CD4-positive, alpha-beta T cell treated with Interleukin-6 for 4 hours (primary cell): ENCODE measurements at regions not wholly inside any gene's neighbourhood (a gene's known extent, or its start where the extent isn't known, plus 50 kb on each side); places are given as distances from the start of the nearest gene placed in this dataset.

Experiments used
- DNase-seq: peaks from one replicate; pipeline ENCODE4 v3.0.0-alpha.2; 2020; ENCODE audit warnings: mixed read lengths

- no peak for DNase-seq
Measured at GRCh38 chr15:67992411-67992810, 61.7 kb upstream of the PIAS1 start.

DNA sequence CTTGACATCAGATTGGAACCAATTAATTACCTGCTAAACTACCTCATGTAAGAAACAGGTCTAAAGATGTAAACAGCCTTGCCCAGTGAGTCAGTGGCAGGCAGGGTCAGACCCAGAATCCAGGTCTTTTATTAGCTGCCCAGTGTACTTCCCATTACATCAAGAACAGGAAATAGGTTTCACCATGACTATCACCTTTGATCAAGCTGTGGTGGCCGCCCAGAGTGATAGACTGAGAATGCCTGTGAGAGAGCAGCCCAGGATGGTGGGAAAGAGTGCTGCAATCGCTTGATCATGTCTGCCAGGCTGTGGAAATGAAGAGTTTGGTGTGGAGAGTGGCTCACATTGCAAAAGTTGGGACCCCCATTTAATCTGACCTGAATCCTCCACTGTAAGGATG, 61.3 kb upstream of the PIAS1 start:
- DNase-seq, result no peak

DNA sequence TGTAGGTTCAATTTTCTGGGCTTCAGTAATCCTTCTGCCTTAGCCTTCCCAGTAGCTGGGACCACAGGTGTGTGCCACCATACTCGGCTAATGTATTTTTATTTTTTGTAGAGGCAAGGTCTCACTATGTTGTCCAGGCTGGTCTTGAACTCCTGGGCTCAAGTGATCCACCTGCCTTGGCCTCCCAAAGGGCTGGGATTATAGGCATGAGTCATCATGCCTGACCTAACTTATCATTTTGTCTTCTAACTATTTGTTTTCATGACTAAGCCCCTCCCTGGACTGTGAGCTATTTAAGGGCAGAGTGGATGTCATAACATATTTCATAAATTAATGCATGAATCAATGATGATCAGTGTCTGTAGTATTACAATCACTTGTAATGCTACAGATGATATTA, 56.1 kb upstream of the PIAS1 start:
- no peak for DNase-seq

- no peak for DNase-seq
Measured at GRCh38 chr15:67998599-67999133, 55.4 kb upstream of the PIAS1 start.

DNA sequence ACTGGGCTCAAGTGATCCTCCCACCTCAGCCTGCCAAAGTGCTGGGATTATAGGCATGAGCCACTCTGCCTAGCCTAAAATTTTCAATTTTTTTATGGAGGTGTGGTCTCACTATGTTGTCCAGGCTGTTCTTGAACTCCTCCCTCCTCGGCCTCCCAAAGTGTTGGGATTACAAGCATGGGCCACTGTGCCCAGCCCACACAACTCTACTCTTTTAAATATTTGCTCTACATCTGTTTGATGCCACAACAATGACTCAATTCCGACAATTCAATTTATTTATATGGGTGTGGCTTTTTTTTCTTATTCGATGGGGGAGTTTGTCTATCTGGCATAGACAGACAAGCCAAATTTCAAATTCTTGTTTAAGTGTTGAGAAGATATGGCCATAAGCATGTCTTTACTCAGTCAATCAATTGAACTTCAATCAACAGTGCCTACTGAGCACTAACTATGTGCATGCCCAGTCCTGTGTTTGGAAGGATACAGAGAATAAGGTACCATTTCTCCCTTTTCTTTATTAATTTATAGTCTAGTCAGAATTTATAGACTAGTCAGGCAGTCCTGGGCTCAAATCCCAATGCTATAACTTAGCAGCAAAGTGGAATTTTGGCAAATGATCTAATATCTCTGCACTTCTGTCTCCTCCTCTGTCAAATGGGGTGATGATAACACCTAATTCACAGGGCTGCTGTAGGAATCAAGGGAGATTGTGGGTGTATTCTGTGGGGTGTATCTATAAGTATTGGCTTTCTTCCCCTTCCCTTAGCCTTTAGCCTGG, 54.6 kb upstream of the PIAS1 start:
- DNase-seq, result no peak

DNA sequence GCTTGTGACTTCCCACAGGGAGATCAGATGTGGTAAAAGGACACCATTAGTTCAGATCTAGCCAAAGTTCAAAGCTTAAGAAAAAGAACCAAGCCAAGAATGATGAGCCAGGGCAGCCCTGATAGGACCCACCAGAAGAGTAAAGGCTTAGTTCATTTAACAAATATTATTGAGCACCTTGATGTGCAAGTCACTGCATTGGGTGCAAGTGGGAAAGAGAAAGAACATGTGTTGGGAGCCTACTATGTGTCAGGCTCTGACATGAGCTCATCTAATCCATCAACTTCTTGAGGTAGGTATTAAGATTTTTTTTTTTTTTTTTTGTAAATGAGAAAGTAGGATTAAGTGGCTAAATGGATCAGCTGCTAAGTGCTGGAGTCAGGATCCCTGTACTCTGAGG, 53.4 kb upstream of the PIAS1 start:
- no peak for DNase-seq

DNA sequence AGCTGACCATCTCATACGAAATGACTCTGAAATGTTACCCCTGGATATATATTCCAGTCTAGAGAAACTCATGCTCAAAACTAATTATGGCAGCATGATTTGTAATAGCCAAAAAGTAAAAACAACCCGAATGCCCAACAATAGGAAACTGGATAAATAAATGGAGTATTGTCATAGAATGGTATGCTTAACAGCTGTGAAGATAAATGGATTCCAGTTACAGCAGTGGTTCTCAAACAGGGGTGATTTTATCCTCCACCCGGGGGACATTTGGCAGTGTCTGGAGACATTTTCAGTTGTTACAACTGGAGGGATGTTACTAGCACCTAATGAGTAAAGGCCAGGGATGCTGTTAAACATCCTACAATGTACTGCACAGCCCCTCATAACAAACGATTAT, 52.3 kb upstream of the PIAS1 start:
- no peak for DNase-seq

DNA sequence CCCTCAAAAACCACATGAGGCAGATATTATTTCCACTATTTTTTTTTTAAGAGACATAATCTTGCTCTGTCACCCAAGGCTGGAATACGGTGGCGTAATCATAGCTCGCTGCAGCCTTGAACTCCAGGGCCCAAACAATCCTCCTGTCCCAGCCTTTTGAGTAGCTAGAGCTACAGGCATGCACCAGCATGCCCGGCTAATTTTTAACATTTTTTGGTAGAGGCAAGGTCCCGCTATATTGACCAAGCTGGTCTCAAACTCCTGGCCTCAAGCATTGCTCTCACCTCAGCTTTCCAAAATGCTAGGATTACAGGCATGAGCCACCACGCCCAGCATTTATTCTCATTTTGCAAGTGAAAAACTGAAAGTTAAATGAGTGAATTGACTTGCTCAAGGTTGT, 50.8 kb upstream of the PIAS1 start:
- no peak for DNase-seq
